GM18502 (cell line): ENCODE measurements at regions not wholly inside any gene's neighbourhood (a gene's known extent, or its start where the extent isn't known, plus 50 kb on each side); places are given as distances from the start of the nearest gene placed in this dataset.
"Not testable (repeated sequence)": the region's sequence is repeated elsewhere in the genome, so short reads cannot be mapped to it uniquely, and the experiment has no call there.

Source experiments
- ATAC-seq: cut with Tn5 transposase; IDR thresholded peaks from one replicate; pipeline ENCODE4 v1.9.1; 2021; ENCODE audit warnings: mild to moderate bottlenecking; ENCODE audit not compliant: unreplicated experiment, poor library complexity

GRCh38 chr13:76329866-76330580 lies 556.2 kb downstream of the KCTD12 start:
- no peak for ATAC-seq

- ATAC-seq: no peak
Observed at GRCh38 chr13:76329004-76329403, 557.2 kb downstream of the KCTD12 start.

GRCh38 chr13:76326343-76326742 lies 559.9 kb downstream of the KCTD12 start:
- ATAC-seq: no peak

GRCh38 chr13:76319921-76320320 lies 566.3 kb downstream of the KCTD12 start:
- ATAC-seq: no peak

- ATAC-seq: no peak
Observed at GRCh38 chr13:76316998-76317527, 569.1 kb downstream of the KCTD12 start.

- ATAC-seq: no peak
Observed at GRCh38 chr13:76314495-76314894, 571.7 kb downstream of the KCTD12 start.

- no peak for ATAC-seq
Observed at GRCh38 chr13:76307142-76307541, 579.1 kb downstream of the KCTD12 start.

GRCh38 chr13:76300688-76301087 lies 585.5 kb downstream of the KCTD12 start:
- ATAC-seq: no peak

- no peak for ATAC-seq
Observed at GRCh38 chr13:76297331-76297730, 588.9 kb downstream of the KCTD12 start.

GRCh38 chr13:76296751-76297150 lies 589.5 kb downstream of the KCTD12 start:
- ATAC-seq: no peak

GRCh38 chr13:76295020-76295419 lies 591.2 kb downstream of the KCTD12 start:
- not testable (repeated sequence) for ATAC-seq

- no peak for ATAC-seq
Observed at GRCh38 chr13:76293751-76294150, 592.5 kb downstream of the KCTD12 start.

- ATAC-seq: no peak
Observed at GRCh38 chr13:76293346-76293745, 592.9 kb downstream of the KCTD12 start.

GRCh38 chr13:76292726-76293125 lies 593.5 kb downstream of the KCTD12 start:
- no peak for ATAC-seq

GRCh38 chr13:76292031-76292430 lies 594.2 kb downstream of the KCTD12 start:
- no peak for ATAC-seq

GRCh38 chr13:76289558-76289957 lies 596.6 kb downstream of the KCTD12 start:
- ATAC-seq: no peak

- ATAC-seq: no peak
Observed at GRCh38 chr13:76286178-76286577, 600.0 kb downstream of the KCTD12 start.

- ATAC-seq: no peak
Observed at GRCh38 chr13:76285463-76285862, 600.7 kb downstream of the KCTD12 start.

GRCh38 chr13:76279766-76280165 lies 606.4 kb downstream of the KCTD12 start:
- ATAC-seq: peak; percentile 40

- no peak for ATAC-seq
Observed at GRCh38 chr13:76271728-76272232, 614.4 kb downstream of the KCTD12 start.

GRCh38 chr13:76268307-76268706 lies 617.9 kb downstream of the KCTD12 start:
- not testable (repeated sequence) for ATAC-seq

GRCh38 chr13:76267216-76267615 lies 619.0 kb downstream of the KCTD12 start:
- ATAC-seq: no peak
